ENCODE measurements at regions not wholly inside any gene's neighbourhood (a gene's known extent, or its start where the extent isn't known, plus 50 kb on each side); places are given as distances from the start of the nearest gene placed in this dataset.

- Histone ChIP-seq H3K4me3 (ENCODE audit: low read length in 2 of 2) (no peak overlapping the region), H3K18ac (ENCODE audit: low read length) (peak overlapping the region; percentile 29), H3K9me3 (replicated peaks in 1 of 2; ENCODE audit: control insufficient read depth in 2 of 2, insufficient read depth in 1 of 2, low read depth in 1 of 2, low read length in 2 of 2) (no peaks in the 10 kb centered on the region), H3K14ac (ENCODE audit: low read length) (no peak overlapping the region), H2BK120ac (ENCODE audit: low read depth, low read length) (peak overlapping the region; percentile 16), H3K27ac (replicated peaks; ENCODE audit: low read length) (no peak overlapping the region), H3K4me1 (ENCODE audit: control insufficient read depth in 2 of 2, insufficient read depth in 1 of 2, low read depth in 1 of 2, low read length in 2 of 2) (no peaks in the 10 kb centered on the region), H4K8ac (ENCODE audit: low read depth, low read length) (no peak overlapping the region), H4K91ac (ENCODE audit: low read depth, low read length, poor library complexity) (no peak overlapping the region), H3K4ac (ENCODE audit: low read length) (no peak overlapping the region), H3K4me2 (ENCODE audit: insufficient read depth, low read length, poor library complexity, severe bottlenecking) (no peak overlapping the region), H3K27me3 (ENCODE audit: control insufficient read depth in 3 of 3, insufficient read depth in 3 of 3, low read depth in 1 of 3, low read length in 3 of 3) (peaks cover 0 to 3% (median 0%) of the 10 kb centered on the region in 3 experiments), H2BK5ac (ENCODE audit: low read length) (peak overlapping the region; percentile 47), H2BK12ac (ENCODE audit: low read length) (no peak overlapping the region), H2AK5ac (ENCODE audit: low read depth, low read length) (peak overlapping the region; percentile 66), H3K9ac (ENCODE audit: low read depth, low read length, poor library complexity) (no peak overlapping the region), H2AFZ (ENCODE audit: low read length) (no peak overlapping the region), H2BK15ac (ENCODE audit: low read length) (peak overlapping the region; percentile 92), H3K23ac (ENCODE audit: low read depth, low read length, poor library complexity) (no peak overlapping the region), H3K36me3 (replicated peaks in 1 of 2; ENCODE audit: control insufficient read depth in 2 of 2, insufficient read depth in 2 of 2, low read length in 2 of 2) (no peaks in the 10 kb centered on the region), H3K79me1 (ENCODE audit: low read depth, low read length) (no peaks in the 10 kb centered on the region)
- WGBS, 2 donors (ENCODE audit: extremely low coverage in 2 of 2, insufficient read length in 2 of 2, insufficient replicate concordance in 1 of 2) = no CpG with 5 or more reads among the region's 10 CpGs
- DNase-seq (ENCODE audit: low spot score) = no peak
These were observed 152.5 kb upstream of the HAAO start for GRCh38 chr2:42944779-42945415.

- Histone ChIP-seq H3K4me1 (ENCODE audit: control insufficient read depth in 2 of 2, insufficient read depth in 1 of 2, low read depth in 1 of 2, low read length in 2 of 2) (no peaks in the 10 kb centered on the region), H3K79me1 (ENCODE audit: low read depth, low read length) (no peaks in the 10 kb centered on the region), H2AFZ (ENCODE audit: low read length) (no peak overlapping the region), H2BK15ac (ENCODE audit: low read length) (peak overlapping the region; percentile 69), H3K18ac (ENCODE audit: low read length) (peak overlapping the region; percentile 81), H3K23ac (ENCODE audit: low read depth, low read length, poor library complexity) (no peak overlapping the region), H4K8ac (ENCODE audit: low read depth, low read length) (no peak overlapping the region), H4K91ac (ENCODE audit: low read depth, low read length, poor library complexity) (no peak overlapping the region), H3K9ac (ENCODE audit: low read depth, low read length, poor library complexity) (no peak overlapping the region), H3K14ac (ENCODE audit: low read length) (no peak overlapping the region), H3K4me2 (ENCODE audit: insufficient read depth, low read length, poor library complexity, severe bottlenecking) (no peak overlapping the region), H2AK5ac (ENCODE audit: low read depth, low read length) (peak overlapping the region; percentile 35), H3K27ac (replicated peaks; ENCODE audit: low read length) (no peak overlapping the region), H2BK12ac (ENCODE audit: low read length) (peak overlapping the region; percentile 53), H3K4me3 (ENCODE audit: low read length in 2 of 2) (no peak overlapping the region), H3K27me3 (ENCODE audit: control insufficient read depth in 3 of 3, insufficient read depth in 3 of 3, low read depth in 1 of 3, low read length in 3 of 3) (peaks cover 0 to 3% (median 0%) of the 10 kb centered on the region in 3 experiments), H3K9me3 (replicated peaks in 1 of 2; ENCODE audit: control insufficient read depth in 2 of 2, insufficient read depth in 1 of 2, low read depth in 1 of 2, low read length in 2 of 2) (no peaks in the 10 kb centered on the region), H3K36me3 (replicated peaks in 1 of 2; ENCODE audit: control insufficient read depth in 2 of 2, insufficient read depth in 2 of 2, low read length in 2 of 2) (no peaks in the 10 kb centered on the region), H3K4ac (ENCODE audit: low read length) (no peak overlapping the region), H2BK120ac (ENCODE audit: low read depth, low read length) (no peak overlapping the region), H2BK5ac (ENCODE audit: low read length) (no peak overlapping the region)
- WGBS, 2 donors (ENCODE audit: extremely low coverage in 2 of 2, insufficient read length in 2 of 2, insufficient replicate concordance in 1 of 2) = no CpG with 5 or more reads among the region's 13 CpGs
- no peak for DNase-seq (ENCODE audit: low spot score)
These were observed 150.7 kb upstream of the HAAO start for GRCh38 chr2:42942990-42943493.

GRCh38 chr2:42942214-42942989 is 150.0 kb upstream of the HAAO start:
- no peak overlapping the region for H3K27ac ChIP-seq (replicated peaks; ENCODE audit: low read length)
- no CpG with 5 or more reads among the region's 8 CpGs for WGBS, 2 donors (ENCODE audit: extremely low coverage in 2 of 2, insufficient read length in 2 of 2, insufficient replicate concordance in 1 of 2)

GRCh38 chr2:42941633-42942176 is 149.3 kb upstream of the HAAO start:
- H3K14ac ChIP-seq (ENCODE audit: low read length) = no peak overlapping the region
- H3K27ac ChIP-seq (replicated peaks; ENCODE audit: low read length) = no peak overlapping the region
- H2BK15ac ChIP-seq (ENCODE audit: low read length) = no peak overlapping the region
- H2AFZ ChIP-seq (ENCODE audit: low read length) = no peak overlapping the region
- H3K23ac ChIP-seq (ENCODE audit: low read depth, low read length, poor library complexity) = no peak overlapping the region
- H3K4me3 ChIP-seq (ENCODE audit: low read length in 2 of 2) = no peak overlapping the region
- no peaks in the 10 kb centered on the region for H3K79me1 ChIP-seq (ENCODE audit: low read depth, low read length)
- H3K4me2 ChIP-seq (ENCODE audit: insufficient read depth, low read length, poor library complexity, severe bottlenecking) = no peak overlapping the region
- H3K18ac ChIP-seq (ENCODE audit: low read length) = no peak overlapping the region
- H2AK5ac ChIP-seq (ENCODE audit: low read depth, low read length) = no peak overlapping the region
- no peak overlapping the region for H2BK5ac ChIP-seq (ENCODE audit: low read length)
- no peak overlapping the region for H2BK120ac ChIP-seq (ENCODE audit: low read depth, low read length)
- H3K36me3 ChIP-seq (replicated peaks in 1 of 2; ENCODE audit: control insufficient read depth in 2 of 2, insufficient read depth in 2 of 2, low read length in 2 of 2) = no peaks in the 10 kb centered on the region
- no peak overlapping the region for H4K8ac ChIP-seq (ENCODE audit: low read depth, low read length)
- DNase-seq (ENCODE audit: low spot score) = no peak
- no CpG with 5 or more reads among the region's 3 CpGs for WGBS, 2 donors (ENCODE audit: extremely low coverage in 2 of 2, insufficient read length in 2 of 2, insufficient replicate concordance in 1 of 2)
- H3K4ac ChIP-seq (ENCODE audit: low read length) = no peak overlapping the region
- peaks cover 0 to 3% (median 0%) of the 10 kb centered on the region in 3 experiments for H3K27me3 ChIP-seq (ENCODE audit: control insufficient read depth in 3 of 3, insufficient read depth in 3 of 3, low read depth in 1 of 3, low read length in 3 of 3)
- H2BK12ac ChIP-seq (ENCODE audit: low read length) = no peak overlapping the region
- peaks cover 0 to 2% of the 10 kb centered on the region in 2 donors for H3K4me1 ChIP-seq (ENCODE audit: control insufficient read depth in 2 of 2, insufficient read depth in 1 of 2, low read depth in 1 of 2, low read length in 2 of 2)
- no peak overlapping the region for H3K9ac ChIP-seq (ENCODE audit: low read depth, low read length, poor library complexity)
- H4K91ac ChIP-seq (ENCODE audit: low read depth, low read length, poor library complexity) = no peak overlapping the region
- H3K9me3 ChIP-seq (replicated peaks in 1 of 2; ENCODE audit: control insufficient read depth in 2 of 2, insufficient read depth in 1 of 2, low read depth in 1 of 2, low read length in 2 of 2) = no peaks in the 10 kb centered on the region

More at GRCh38 chr2:42942214-42942989, 150.0 kb upstream of the HAAO start:
- no peak overlapping the region for H2BK120ac ChIP-seq (ENCODE audit: low read depth, low read length)
- no peak overlapping the region for H3K4me2 ChIP-seq (ENCODE audit: insufficient read depth, low read length, poor library complexity, severe bottlenecking)
- H3K4me3 ChIP-seq (ENCODE audit: low read length in 2 of 2) = no peak overlapping the region
- DNase-seq (ENCODE audit: low spot score) = no peak
- H4K91ac ChIP-seq (ENCODE audit: low read depth, low read length, poor library complexity) = no peak overlapping the region
- no peak overlapping the region for H4K8ac ChIP-seq (ENCODE audit: low read depth, low read length)
- no peaks in the 10 kb centered on the region for H3K79me1 ChIP-seq (ENCODE audit: low read depth, low read length)
- H2AK5ac ChIP-seq (ENCODE audit: low read depth, low read length) = peak overlapping the region; percentile 35
- no peak overlapping the region for H2BK5ac ChIP-seq (ENCODE audit: low read length)
- H2AFZ ChIP-seq (ENCODE audit: low read length) = no peak overlapping the region
- H3K18ac ChIP-seq (ENCODE audit: low read length) = peak overlapping the region; percentile 81
- peaks cover 0 to 3% (median 0%) of the 10 kb centered on the region in 3 experiments for H3K27me3 ChIP-seq (ENCODE audit: control insufficient read depth in 3 of 3, insufficient read depth in 3 of 3, low read depth in 1 of 3, low read length in 3 of 3)
- no peak overlapping the region for H3K4ac ChIP-seq (ENCODE audit: low read length)
- no peak overlapping the region for H3K14ac ChIP-seq (ENCODE audit: low read length)
- no peak overlapping the region for H3K9ac ChIP-seq (ENCODE audit: low read depth, low read length, poor library complexity)
- no peaks in the 10 kb centered on the region for H3K36me3 ChIP-seq (replicated peaks in 1 of 2; ENCODE audit: control insufficient read depth in 2 of 2, insufficient read depth in 2 of 2, low read length in 2 of 2)
- peak overlapping the region; percentile 53 for H2BK12ac ChIP-seq (ENCODE audit: low read length)
- no peaks in the 10 kb centered on the region for H3K9me3 ChIP-seq (replicated peaks in 1 of 2; ENCODE audit: control insufficient read depth in 2 of 2, insufficient read depth in 1 of 2, low read depth in 1 of 2, low read length in 2 of 2)
- no peaks in the 10 kb centered on the region for H3K4me1 ChIP-seq (ENCODE audit: control insufficient read depth in 2 of 2, insufficient read depth in 1 of 2, low read depth in 1 of 2, low read length in 2 of 2)
- H2BK15ac ChIP-seq (ENCODE audit: low read length) = peak overlapping the region; percentile 69
- no peak overlapping the region for H3K23ac ChIP-seq (ENCODE audit: low read depth, low read length, poor library complexity)

Data from neuronal stem cell (in vitro differentiated cells).